ENCODE measurements at regions not wholly inside any gene's neighbourhood (a gene's known extent, or its start where the extent isn't known, plus 50 kb on each side); places are given as distances from the start of the nearest gene placed in this dataset.

- no peak for DNase-seq
Observed at GRCh38 chr3:181860235-181860634, 148.5 kb downstream of the SOX2 start.

GRCh38 chr3:181862502-181862901 is 150.8 kb downstream of the SOX2 start:
- no peak for DNase-seq

- no peak for DNase-seq
Observed at GRCh38 chr3:181868576-181869082, 156.9 kb downstream of the SOX2 start.

GRCh38 chr3:181872887-181873286 is 161.2 kb downstream of the SOX2 start:
- no peak for DNase-seq

- no peak for DNase-seq
Observed at GRCh38 chr3:181879926-181880325, 168.2 kb downstream of the SOX2 start.

- no peak for DNase-seq
Observed at GRCh38 chr3:181880331-181880730, 168.6 kb downstream of the SOX2 start.

- no peak for DNase-seq
Observed at GRCh38 chr3:181881749-181882148, 170.0 kb downstream of the SOX2 start.

- DNase-seq: no peak
Observed at GRCh38 chr3:181885868-181886630, 174.3 kb downstream of the SOX2 start.

- DNase-seq: no peak
Observed at GRCh38 chr3:181886676-181887075, 175.0 kb downstream of the SOX2 start.

GRCh38 chr3:181887685-181888084 is 176.0 kb downstream of the SOX2 start:
- DNase-seq: no peak

- DNase-seq: no peak
Observed at GRCh38 chr3:181888234-181888633, 176.5 kb downstream of the SOX2 start.

GRCh38 chr3:181892848-181893247 is 181.1 kb downstream of the SOX2 start:
- no peak for DNase-seq

GRCh38 chr3:181896605-181897004 is 184.9 kb downstream of the SOX2 start:
- DNase-seq: no peak

- DNase-seq: no peak
Observed at GRCh38 chr3:181899702-181900101, 188.0 kb downstream of the SOX2 start.

GRCh38 chr3:181901626-181902025 is 189.9 kb downstream of the SOX2 start:
- no peak for DNase-seq

GRCh38 chr3:181906338-181906737 is 194.6 kb downstream of the SOX2 start:
- no peak for DNase-seq

GRCh38 chr3:181909241-181909640 is 197.5 kb downstream of the SOX2 start:
- DNase-seq: no peak

- DNase-seq: no peak
Observed at GRCh38 chr3:181912384-181912783, 200.7 kb downstream of the SOX2 start.

- no peak for DNase-seq
Observed at GRCh38 chr3:181913254-181913653, 201.5 kb downstream of the SOX2 start.

GRCh38 chr3:181915551-181915950 is 203.8 kb downstream of the SOX2 start:
- no peak for DNase-seq

- DNase-seq: no peak
Observed at GRCh38 chr3:181916013-181916412, 204.3 kb downstream of the SOX2 start.

- DNase-seq: no peak
Observed at GRCh38 chr3:181917027-181917426, 205.3 kb downstream of the SOX2 start.

GRCh38 chr3:181919375-181919774 is 207.7 kb downstream of the SOX2 start:
- DNase-seq: no peak

GRCh38 chr3:181920409-181920808 is 208.7 kb downstream of the SOX2 start:
- DNase-seq: no peak

- DNase-seq: no peak
Observed at GRCh38 chr3:181921220-181921619, 209.5 kb downstream of the SOX2 start.

All from stimulated activated CD8-positive, alpha-beta memory T cell treated with anti-CD3 and anti-CD28 coated beads, Interleukin-4, amount 100 ng/mL, for 48 hours (primary cell).